NCI-H82 (cell line): ENCODE measurements at regions not wholly inside any gene's neighbourhood (a gene's known extent, or its start where the extent isn't known, plus 50 kb on each side); places are given as distances from the start of the nearest gene placed in this dataset.

Experiments
- DNase-seq: peaks from one replicate; lab custom pipeline; 2025; lab: John Stamatoyannopoulos, UW

DNA sequence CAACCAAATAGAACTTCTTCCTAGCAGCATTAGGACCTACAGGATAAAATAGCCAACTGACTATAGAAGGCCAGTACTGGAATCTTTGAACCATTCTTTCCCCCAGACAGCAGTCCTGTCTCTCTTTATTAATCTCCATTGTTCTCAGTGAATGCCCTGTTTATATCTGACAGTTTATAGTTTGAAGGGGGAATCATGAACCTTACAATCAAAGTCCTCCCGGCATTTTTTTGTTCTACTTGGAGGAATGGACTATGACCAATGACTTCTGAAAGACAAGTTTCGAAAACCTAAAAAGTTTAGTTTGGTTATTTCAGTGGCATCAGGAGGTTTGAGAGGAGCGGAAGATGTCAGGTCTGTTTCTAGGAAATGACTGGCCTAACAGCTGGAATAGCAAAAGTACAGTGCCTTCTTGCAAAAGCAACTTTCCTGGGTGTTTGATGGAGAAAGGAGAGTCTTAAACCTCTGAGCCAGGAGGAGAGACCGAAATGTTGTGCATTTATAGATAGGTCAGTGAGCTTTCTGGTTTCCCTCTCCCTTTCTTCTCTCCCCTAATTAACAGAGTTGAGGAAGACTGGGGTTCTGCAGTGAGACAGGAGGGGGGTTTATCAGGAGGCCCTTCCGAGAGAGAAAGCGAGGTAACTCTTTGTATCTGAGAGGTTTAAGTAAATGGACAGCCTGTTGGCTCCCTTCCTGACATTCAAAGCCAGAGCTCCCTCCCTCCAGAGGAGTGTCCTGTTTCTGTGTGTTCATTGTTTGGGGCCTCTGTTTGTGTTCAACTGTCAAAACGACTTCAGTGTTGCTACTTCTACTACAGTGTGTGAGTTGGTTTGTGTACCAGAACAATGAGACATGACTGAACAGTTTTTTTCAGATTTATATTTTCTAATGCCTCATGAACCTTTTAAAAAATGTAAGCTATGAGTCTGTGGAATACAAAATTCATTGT, 383.0 kb upstream of the RARB start:
- no peak for DNase-seq

- peak; percentile 10 for DNase-seq
Observed at GRCh38 chr3:25046911-25047771, 380.9 kb upstream of the RARB start.

- DNase-seq, result no peak
Observed at GRCh38 chr3:25049304-25049703, 378.8 kb upstream of the RARB start.

GRCh38 chr3:25053360-25053759, 374.7 kb upstream of the RARB start:
- no peak for DNase-seq

GRCh38 chr3:25056036-25056755, 371.9 kb upstream of the RARB start:
- DNase-seq, result no peak

- DNase-seq, result no peak
Observed at GRCh38 chr3:25056803-25057351, 371.2 kb upstream of the RARB start.

DNA sequence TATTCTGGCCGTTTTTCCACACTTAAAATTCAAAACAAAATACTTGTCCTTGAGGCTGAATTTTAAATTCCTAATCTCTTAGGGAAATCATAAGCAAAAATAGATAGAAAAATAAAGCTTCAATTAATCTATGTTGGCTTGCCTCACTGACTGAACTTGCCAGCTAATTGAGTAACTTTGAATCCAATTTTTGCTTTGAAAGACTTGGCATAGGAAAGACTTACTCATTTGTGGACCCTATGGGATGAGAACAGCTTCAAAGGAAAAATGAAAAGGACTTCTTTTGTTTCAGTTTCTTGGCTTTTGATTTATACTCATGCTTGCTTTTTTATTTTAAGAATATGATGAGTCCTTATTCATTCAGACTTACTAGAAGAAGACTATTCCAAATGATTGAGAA, 370.7 kb upstream of the RARB start:
- no peak for DNase-seq

GRCh38 chr3:25064681-25065080, 363.4 kb upstream of the RARB start:
- no peak for DNase-seq

DNA sequence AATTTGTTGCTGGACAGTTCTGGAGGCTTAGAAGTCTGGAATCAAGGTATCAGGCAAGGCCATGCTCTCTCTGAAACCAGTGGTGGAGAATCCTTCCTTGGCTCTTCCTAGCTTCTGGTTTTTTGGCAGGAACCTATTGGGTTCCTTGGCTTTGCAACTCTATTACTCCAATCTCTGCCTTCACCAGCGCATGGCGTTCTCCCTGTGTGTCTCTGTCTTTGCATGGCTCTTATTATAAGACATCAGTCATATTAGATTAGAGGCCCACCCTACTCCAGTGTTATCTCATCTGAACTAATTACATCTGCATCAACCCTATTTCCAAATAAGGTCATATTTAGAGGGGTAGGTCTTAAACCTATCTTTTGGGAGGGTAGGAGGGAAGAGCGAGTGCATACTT, 358.1 kb upstream of the RARB start:
- DNase-seq, result no peak

DNA sequence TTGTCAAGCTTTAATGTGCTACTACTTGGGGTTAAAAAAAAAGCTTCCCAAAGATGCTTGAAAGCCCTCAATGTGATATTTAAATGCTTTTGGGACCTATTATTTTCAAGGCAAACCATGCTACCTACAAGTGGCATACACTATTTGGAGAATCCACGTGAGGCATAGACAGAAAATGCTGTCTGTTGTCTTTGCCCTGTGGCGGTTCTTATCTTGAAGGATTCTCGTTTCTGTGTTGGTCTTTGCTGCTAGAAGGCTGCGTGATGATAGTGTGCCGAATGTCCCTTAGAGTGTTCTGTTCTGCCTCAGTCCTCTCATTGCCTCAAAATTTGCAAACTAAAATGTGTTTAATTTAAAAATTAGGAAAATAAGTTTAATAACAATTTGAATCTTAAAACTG, 356.2 kb upstream of the RARB start:
- no peak for DNase-seq

- DNase-seq, result no peak
Observed at GRCh38 chr3:25073423-25073822, 354.6 kb upstream of the RARB start.

GRCh38 chr3:25074149-25074548, 353.9 kb upstream of the RARB start:
- no peak for DNase-seq

GRCh38 chr3:25080461-25080860, 347.6 kb upstream of the RARB start:
- no peak for DNase-seq

DNA sequence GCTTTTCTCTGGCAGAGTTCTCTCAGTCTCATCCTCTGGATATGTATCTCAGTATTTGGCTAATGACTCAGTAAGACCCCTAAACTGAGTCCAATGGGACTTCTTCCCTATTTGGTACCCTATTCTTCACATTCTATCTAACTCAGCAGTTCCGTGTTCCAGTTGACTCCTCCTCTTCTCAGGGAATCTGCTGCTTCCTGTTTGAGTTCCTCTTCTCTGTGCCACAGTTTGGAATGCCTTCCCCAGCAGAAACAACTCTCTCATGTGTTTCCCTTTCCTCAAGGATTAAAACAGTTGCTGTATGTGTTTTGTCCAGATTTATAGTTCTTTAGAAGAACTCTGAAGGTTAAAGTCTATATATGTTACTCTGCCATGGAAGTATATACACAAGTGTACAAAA, 344.0 kb upstream of the RARB start:
- DNase-seq, result no peak

GRCh38 chr3:25086721-25087120, 341.3 kb upstream of the RARB start:
- no peak for DNase-seq

DNA sequence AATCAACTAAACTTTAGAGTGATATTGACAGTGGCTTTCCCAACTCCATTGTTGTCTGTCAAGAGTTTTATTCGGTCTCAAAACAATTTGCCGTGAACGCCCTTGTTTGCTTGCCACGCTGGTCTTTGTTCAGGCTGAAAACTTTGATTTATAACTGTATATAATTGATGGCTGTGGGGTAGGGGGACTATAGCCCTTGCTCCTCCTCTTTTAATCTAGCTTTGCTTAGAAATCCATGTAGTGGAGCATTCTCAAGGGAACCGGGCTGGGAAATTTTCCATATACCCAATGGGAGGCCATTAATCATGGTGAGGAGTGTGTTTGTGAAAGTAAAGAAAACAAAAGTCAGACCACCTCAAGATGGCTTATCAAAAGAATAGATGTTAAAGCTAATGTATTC, 339.8 kb upstream of the RARB start:
- no peak for DNase-seq

DNA sequence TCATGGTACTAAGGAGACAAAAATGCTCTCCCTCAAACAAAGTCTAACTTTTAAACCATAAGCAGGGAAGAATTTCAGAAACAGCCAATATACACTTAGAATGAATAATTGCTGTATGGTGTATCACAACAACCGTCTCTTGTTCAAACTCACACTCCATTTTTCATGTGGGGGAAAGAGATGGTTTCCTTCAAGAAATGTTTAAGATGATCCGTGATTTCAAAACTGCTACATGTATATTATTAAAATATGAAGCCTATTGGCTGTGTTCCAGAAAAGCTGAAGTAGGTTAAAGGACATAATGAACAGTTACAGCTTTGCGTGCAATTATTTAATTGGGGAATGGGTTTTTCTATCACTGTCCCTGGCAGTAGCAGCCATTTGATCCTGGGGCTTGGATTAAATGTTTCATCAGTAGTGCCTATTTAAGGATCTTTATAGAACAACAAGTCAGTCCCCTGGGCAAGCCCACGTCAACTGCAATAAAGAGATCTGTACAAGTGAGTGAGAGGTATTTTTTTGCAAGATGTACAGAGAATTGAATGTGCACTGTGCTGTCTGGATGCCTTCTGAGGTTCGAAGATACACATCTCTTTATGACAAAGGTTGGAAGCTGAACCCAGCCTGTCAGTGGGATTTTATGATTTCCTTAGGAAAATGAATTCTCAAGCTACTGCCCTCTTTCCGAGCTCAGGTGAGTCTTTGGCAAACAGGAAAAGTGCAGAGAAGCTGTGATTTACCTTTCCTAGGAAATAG, 337.2 kb upstream of the RARB start:
- no peak for DNase-seq

DNA sequence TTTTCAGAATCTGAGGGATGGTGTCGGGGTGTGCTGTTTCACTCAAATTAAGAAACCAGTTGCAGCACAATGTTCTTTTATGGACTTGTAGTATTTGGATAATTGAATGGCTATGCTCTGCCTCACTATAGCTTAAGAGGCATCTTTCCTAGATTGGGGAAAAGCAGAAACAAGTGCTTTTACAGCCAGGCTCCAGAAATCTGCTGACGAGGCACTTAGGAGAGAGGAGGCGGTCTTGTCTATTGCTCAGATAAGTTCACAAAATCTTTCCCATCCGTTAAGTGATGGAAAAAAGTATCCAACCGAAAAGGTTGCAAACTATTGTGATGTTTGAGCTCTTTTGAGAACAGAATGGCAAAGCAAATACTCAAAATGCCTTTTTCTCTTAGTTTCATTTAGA, 336.1 kb upstream of the RARB start:
- no peak for DNase-seq

- no peak for DNase-seq
Observed at GRCh38 chr3:25094932-25095685, 333.0 kb upstream of the RARB start.

- no peak for DNase-seq
Observed at GRCh38 chr3:25096536-25096935, 331.5 kb upstream of the RARB start.

DNA sequence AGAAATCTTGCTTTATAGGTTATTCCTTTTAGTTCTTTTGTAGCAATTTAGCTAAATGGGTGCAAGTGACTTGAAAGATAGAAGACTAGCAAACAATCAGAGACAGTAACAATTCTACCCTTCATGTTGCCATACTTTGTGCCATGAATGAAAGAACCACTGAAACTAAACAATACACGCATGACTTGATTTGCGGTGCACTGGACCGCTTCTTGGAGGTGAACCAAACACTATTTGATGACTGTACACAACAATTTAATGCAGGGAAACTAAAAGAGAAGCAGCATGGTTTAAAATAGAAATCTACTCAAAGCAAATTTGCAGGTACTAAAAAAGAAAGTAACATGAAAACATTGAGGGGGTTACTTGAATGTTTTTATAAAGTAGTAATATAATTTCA, 331.0 kb upstream of the RARB start:
- no peak for DNase-seq
